Spleen (tissue), 11 donors: ENCODE measurements at regions not wholly inside any gene's neighbourhood (a gene's known extent, or its start where the extent isn't known, plus 50 kb on each side); places are given as distances from the start of the nearest gene placed in this dataset.

ENCODE experiments used
- DNase-seq: peaks from one replicate; pipeline ENCODE4 v3.0.0-alpha.2; 2020
- H3K27ac ChIP-seq, 8 donors: fragments of 200-600 bp; sonication (generic) in 7 of 8; 1 replicate in 4 of 8; 2 replicates in 4 of 8; pipeline versions ENCODE4 v1.5.0 to v1.8.0; 2016 to 2021; ENCODE audit warnings: inconsistent platforms in 4 of 8, mild to moderate bottlenecking in 4 of 8, moderate library complexity in 1 of 8
- H3K27me3 ChIP-seq, 7 donors: fragments of 200-600 bp; sonication (generic) in 6 of 7; replicated peaks in 1 of 7; 1 replicate in 4 of 7; 2 replicates in 3 of 7; pipeline versions ENCODE4 v1.5.0 to v1.8.0; 2016 to 2021; ENCODE audit warnings: inconsistent platforms in 3 of 7, mild to moderate bottlenecking in 1 of 7
- H3K36me3 ChIP-seq, 6 donors: fragments of 200-600 bp; sonication (generic) in 5 of 6; 1 replicate in 4 of 6; 2 replicates in 2 of 6; pipeline versions ENCODE4 v1.5.0 to v1.8.0; 2016 to 2021; ENCODE audit warnings: inconsistent platforms in 2 of 6
- H3K4me1 ChIP-seq, 6 donors: fragments of 200-600 bp; sonication (generic) in 5 of 6; 1 replicate in 3 of 6; 2 replicates in 3 of 6; pipeline versions ENCODE4 v1.5.0 to v1.8.0; 2016 to 2021; ENCODE audit warnings: inconsistent platforms in 3 of 6
- H3K4me3 ChIP-seq, 8 donors: fragments of 200-600 bp; sonication (generic) in 7 of 8; 1 replicate in 4 of 8; 2 replicates in 4 of 8; pipeline versions ENCODE4 v1.5.0 to v1.8.0; 2016 to 2021; ENCODE audit warnings: inconsistent platforms in 4 of 8, mild to moderate bottlenecking in 4 of 8, moderate library complexity in 2 of 8
- H3K9me3 ChIP-seq, 8 donors: fragments of 200-600 bp; sonication (generic) in 7 of 8; 1 replicate in 4 of 8; 2 replicates in 4 of 8; pipeline versions ENCODE4 v1.5.0 to v1.8.0; 2016 to 2021; ENCODE audit warnings: inconsistent platforms in 4 of 8
- CTCF ChIP-seq, 11 experiments: fragments of 200-600 bp in 7 of 11; fragments of 450-650 bp in 4 of 11; sonication (generic) in 4 of 11; IDR thresholded peaks in 8 of 11; conservative IDR thresholded peaks in 3 of 11; 1 replicate in 7 of 11; 2 replicates in 4 of 11; pipeline versions ENCODE4 v1.4.0 to v1.8.0; 2016 to 2021; ENCODE audit warnings: antibody characterized with exemption in 11 of 11, inconsistent platforms in 4 of 11, mild to moderate bottlenecking in 1 of 11
- POLR2A ChIP-seq, 3 donors: fragments of 450-650 bp; IDR thresholded peaks; one replicate each; pipeline ENCODE4 v1.5.1; 2017; ENCODE audit warnings: antibody characterized with exemption in 3 of 3, mild to moderate bottlenecking in 1 of 3
- POLR2AphosphoS5 ChIP-seq, 3 donors: sonication (generic); formaldehyde crosslinking; IDR thresholded peaks; one replicate each; pipeline ENCODE4 v1.5.1; 2017; ENCODE audit warnings: antibody characterized with exemption in 3 of 3
- WGBS, 5 donors: extraction: QIAGEN DNeasy Blood & Tissue Kit in 3 of 5; methylation state at CpG; one replicate each; pipeline versions ENCODE4 v1.1.5 to v1.1.7; 2013 to 2018; 5-methylcytosine and 5-hydroxymethylcytosine counted together
- intact Hi-C: fragments of 100-400 bp; cut with DNase I; formaldehyde crosslinking; loops from one replicate; pipeline ENCODE4 v1.15.0; 2023; ENCODE audit warnings: low total_unique reads
- donor health status: healthy with polysubstance abuse.
- donor health status: DM: no; HTN: no; CAD: no; lungs with moderate emphysema.
- donor health status: DM: no; HTN: no; CAD: no.
- donor health status: Bipolar disorder and iron deficiency.
- donor health status: healthy.
- donor health status: DM: no; HTN: no; CAD: no.
- donor health status: DM: yes; HTN: yes; CAD: no.

DNA sequence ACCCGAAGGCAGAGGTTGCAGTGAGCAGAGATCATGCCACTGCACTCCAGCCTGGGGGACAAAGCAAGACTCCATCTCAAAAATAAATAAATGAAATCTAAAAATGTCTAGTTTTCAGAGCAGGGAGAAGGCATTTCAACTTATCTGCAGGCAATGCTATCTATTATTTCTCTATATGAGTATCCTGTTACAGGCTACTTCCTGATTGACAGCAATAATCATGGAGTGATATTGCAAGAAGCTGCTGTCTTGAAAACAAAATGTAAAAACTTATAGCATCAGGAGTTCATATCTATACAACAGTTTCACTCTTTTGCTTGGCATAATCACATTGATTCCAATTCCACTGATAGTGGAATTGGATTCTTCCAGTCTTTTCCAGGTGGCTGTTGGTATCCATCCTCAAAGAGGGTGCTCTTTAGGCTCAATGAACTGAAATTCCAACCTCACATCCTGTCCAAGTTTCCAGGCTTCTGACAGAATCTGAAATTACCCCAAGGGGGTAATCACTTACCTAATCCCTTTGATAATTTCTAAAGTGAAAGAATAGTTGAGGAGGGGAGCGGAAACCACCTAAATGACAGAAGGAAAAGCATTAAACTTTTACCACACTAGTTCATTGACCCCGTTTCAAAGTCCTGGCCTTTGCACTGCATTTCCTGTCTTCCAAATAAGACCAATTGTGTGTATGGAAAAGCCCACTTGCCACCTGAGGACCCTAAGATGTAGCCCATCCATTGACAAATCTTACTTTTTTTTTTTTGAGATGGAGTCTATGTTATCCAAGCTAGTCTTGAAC is 107.6 kb downstream of the GLUL start:
- Histone ChIP-seq H3K36me3 (no peaks in the 10 kb centered on the region), H3K27me3 (no peaks in the 10 kb centered on the region), H3K4me1 (peaks cover 0 to 3% (median 0%) of the 10 kb centered on the region in 6 donors), H3K4me3 (no peak overlapping the region), H3K9me3 (no peaks in the 10 kb centered on the region), H3K27ac (no peak overlapping the region)
- WGBS, 5 donors: 72 to 83% (median 75%) methylated on average over 3 of the region's 3 CpGs
- TF ChIP-seq POLR2A (IDR thresholded peaks at IDR 0.05): no peak
- TF ChIP-seq POLR2AphosphoS5 (IDR thresholded peaks at IDR 0.05): no peak
- no peak for TF ChIP-seq CTCF (IDR thresholded peaks at IDR 0.05 in 8 of 11, conservative IDR thresholded peaks at IDR 0.05 in 3 of 11)
- intact Hi-C loops: no loop called here
- DNase-seq: no peak

DNA sequence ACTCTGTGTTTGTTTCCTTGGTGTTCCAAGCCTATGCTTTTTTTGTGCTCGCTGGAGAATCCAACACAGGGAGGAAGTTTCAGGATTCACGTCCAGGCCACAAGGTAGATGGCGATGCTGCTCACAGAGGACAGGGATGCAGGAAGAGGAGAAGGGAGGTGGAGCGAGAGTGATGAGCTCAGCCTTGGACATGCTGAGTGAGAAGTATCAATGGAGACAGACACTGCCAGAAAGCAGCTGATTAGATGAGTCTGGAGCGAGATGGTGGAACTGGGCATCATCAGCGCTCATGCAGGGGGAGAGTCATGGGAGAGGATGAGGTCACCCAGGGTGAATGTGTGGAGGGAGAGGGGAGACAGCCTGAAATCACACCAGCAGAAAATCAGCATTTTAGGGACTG is 110.0 kb downstream of the GLUL start:
- Histone ChIP-seq H3K27ac (no peak overlapping the region), H3K4me3 (no peak overlapping the region), H3K9me3 (no peaks in the 10 kb centered on the region), H3K27me3 (no peaks in the 10 kb centered on the region), H3K4me1 (peaks cover 0 to 11% (median 0%) of the 10 kb centered on the region in 6 donors), H3K36me3 (no peaks in the 10 kb centered on the region)
- intact Hi-C loops: no loop called here
- WGBS, 5 donors: 88 to 94% (median 89%) methylated on average over 6 of the region's 6 CpGs
- TF ChIP-seq POLR2AphosphoS5 (IDR thresholded peaks at IDR 0.05): no peak
- TF ChIP-seq CTCF (IDR thresholded peaks at IDR 0.05 in 8 of 11, conservative IDR thresholded peaks at IDR 0.05 in 3 of 11): no peak
- no peak for TF ChIP-seq POLR2A (IDR thresholded peaks at IDR 0.05)
- DNase-seq: no peak

DNA sequence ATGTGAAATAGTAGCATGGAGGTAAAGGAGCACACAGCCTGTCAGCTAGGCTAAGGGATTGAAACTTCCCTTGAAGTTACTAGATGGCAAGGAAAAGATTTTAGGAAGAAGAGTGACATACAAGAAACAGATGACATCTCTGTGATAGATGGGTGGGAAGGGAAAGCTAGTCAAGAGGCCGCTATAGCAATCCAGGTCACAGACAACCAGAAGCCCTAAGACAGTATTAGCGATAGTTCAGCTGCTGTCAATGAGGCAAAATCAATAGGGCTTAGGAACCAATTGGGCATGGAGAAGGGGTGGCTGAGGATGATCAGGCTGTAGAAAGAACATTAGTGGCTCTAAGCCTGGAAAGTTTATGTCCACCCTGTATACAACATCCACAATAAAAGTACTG is 111.1 kb downstream of the GLUL start:
- no peaks in the 10 kb centered on the region for H3K9me3 ChIP-seq
- H3K4me1 ChIP-seq: peaks cover 0 to 11% (median 0%) of the 10 kb centered on the region in 6 donors
- H3K27me3 ChIP-seq: no peaks in the 10 kb centered on the region
- DNase-seq: no peak
- H3K27ac ChIP-seq: no peak overlapping the region
- no peak overlapping the region for H3K4me3 ChIP-seq
- TF ChIP-seq CTCF (IDR thresholded peaks at IDR 0.05 in 8 of 11, conservative IDR thresholded peaks at IDR 0.05 in 3 of 11) (no peak), POLR2A (IDR thresholded peaks at IDR 0.05) (no peak), POLR2AphosphoS5 (IDR thresholded peaks at IDR 0.05) (no peak)
- no peaks in the 10 kb centered on the region for H3K36me3 ChIP-seq
- intact Hi-C loops: no loop called here
- WGBS, 5 donors: 94 to 100% (median 96%) methylated on average over 2 of the region's 2 CpGs

DNA sequence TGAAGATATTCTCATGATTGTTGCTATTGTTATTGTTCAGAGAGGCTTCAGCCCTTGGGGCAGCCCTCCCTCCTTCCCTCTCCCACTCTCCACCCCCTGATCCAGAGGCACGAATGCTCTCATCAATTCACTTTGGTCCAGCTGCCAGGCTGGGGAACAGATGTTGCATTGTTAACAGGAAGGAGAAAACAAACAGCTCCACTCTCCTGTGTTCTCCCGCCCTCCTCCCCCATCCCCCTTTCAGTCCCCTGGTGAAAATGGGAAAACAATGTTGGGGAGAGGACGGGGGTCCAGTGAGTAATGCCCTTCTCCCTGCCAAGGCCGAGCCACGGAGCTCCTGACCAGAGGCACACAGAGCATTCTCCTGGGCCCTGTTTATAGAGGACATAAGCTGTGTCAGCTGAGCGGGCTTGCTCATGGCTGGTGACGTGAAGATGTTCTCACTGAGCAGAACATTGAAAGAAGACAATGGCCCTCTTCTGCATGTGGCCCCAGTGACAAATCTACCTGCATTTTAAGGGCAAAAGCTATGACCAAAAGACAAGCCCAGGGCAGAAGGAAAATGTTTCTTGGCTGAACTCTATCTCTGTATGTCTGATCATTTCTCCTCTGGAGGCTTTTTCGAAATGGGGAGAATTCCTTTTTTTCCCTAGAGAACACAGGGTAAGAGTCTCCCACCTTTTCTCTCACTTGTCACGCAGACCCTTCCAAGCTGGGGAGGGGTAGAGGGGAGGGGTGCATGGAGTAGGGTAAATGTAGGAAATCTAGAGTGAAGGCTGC is 111.7 kb downstream of the GLUL start:
- Histone ChIP-seq H3K27me3 (no peaks in the 10 kb centered on the region), H3K4me3 (no peak overlapping the region), H3K27ac (no peak overlapping the region), H3K9me3 (no peaks in the 10 kb centered on the region), H3K36me3 (no peaks in the 10 kb centered on the region), H3K4me1 (peaks cover 0 to 11% (median 0%) of the 10 kb centered on the region in 6 donors)
- 66 to 81% (median 73%) methylated on average over 9 of the region's 9 CpGs for WGBS, 5 donors
- no peak for DNase-seq
- intact Hi-C loops: no loop called here
- TF ChIP-seq CTCF (IDR thresholded peaks at IDR 0.05 in 8 of 11, conservative IDR thresholded peaks at IDR 0.05 in 3 of 11) (no peak), POLR2AphosphoS5 (IDR thresholded peaks at IDR 0.05) (no peak), POLR2A (IDR thresholded peaks at IDR 0.05) (no peak)
